Endothelial cell (in vitro differentiated cells): ENCODE measurements at regions not wholly inside any gene's neighbourhood (a gene's known extent, or its start where the extent isn't known, plus 50 kb on each side); places are given as distances from the start of the nearest gene placed in this dataset.
A peak's percentile ranks its signal among the peaks of the same experiment; 100 is the strongest.
"Not testable (repeated sequence)": the region's sequence is repeated elsewhere in the genome, so short reads cannot be mapped to it uniquely, and the experiment has no call there.

Source experiments
- DNase-seq: peaks from one replicate; pipeline ENCODE4 v3.0.0; 2021; ENCODE audit warnings: low spot score
- H3K27ac Mint-ChIP-seq: one replicate; pipeline ENCODE4 v1.8.0; 2021; ENCODE audit warnings: mixed read lengths, inconsistent platforms; ENCODE audit not compliant: unreplicated experiment
- H3K27me3 Mint-ChIP-seq: one replicate; pipeline ENCODE4 v1.8.0; 2021; ENCODE audit warnings: mild to moderate bottlenecking, moderate library complexity, mixed read lengths, inconsistent platforms; ENCODE audit not compliant: unreplicated experiment
- H3K36me3 Mint-ChIP-seq: one replicate; pipeline ENCODE4 v1.8.0; 2021; ENCODE audit warnings: mild to moderate bottlenecking, low read depth, mixed read lengths, inconsistent platforms; ENCODE audit not compliant: unreplicated experiment
- H3K4me1 Mint-ChIP-seq: one replicate; pipeline ENCODE4 v1.8.0; 2021; ENCODE audit warnings: mild to moderate bottlenecking, mixed read lengths, inconsistent platforms; ENCODE audit not compliant: unreplicated experiment
- H3K4me3 Mint-ChIP-seq: one replicate; pipeline ENCODE4 v1.8.0; 2021; ENCODE audit warnings: mild to moderate bottlenecking, mixed read lengths, inconsistent platforms; ENCODE audit not compliant: unreplicated experiment
- H3K9me3 Mint-ChIP-seq: one replicate; pipeline ENCODE4 v1.8.0; 2021; ENCODE audit warnings: mixed read lengths, inconsistent platforms; ENCODE audit not compliant: unreplicated experiment
- TF ChIP-seq, protein P1 (sequence below): fragments of 200-600 bp; sonication (generic); IDR thresholded peaks from one replicate; pipeline ENCODE4 v1.5.0; 2021; ENCODE audit warnings: antibody characterized with exemption; ENCODE audit not compliant: unreplicated experiment

GRCh38 chr13:44797685-44798084 is 191.6 kb downstream of the NUFIP1 start:
- Mint-ChIP-seq H3K9me3 (no peaks in the 10 kb centered on the region), H3K27me3 (no peaks in the 10 kb centered on the region), H3K4me1 (peaks cover 11% of the 10 kb centered on the region), H3K4me3 (no peak overlapping the region), H3K27ac (peak overlapping the region; percentile 61), H3K36me3 (no peaks in the 10 kb centered on the region)
- TF ChIP-seq, protein P1, sequence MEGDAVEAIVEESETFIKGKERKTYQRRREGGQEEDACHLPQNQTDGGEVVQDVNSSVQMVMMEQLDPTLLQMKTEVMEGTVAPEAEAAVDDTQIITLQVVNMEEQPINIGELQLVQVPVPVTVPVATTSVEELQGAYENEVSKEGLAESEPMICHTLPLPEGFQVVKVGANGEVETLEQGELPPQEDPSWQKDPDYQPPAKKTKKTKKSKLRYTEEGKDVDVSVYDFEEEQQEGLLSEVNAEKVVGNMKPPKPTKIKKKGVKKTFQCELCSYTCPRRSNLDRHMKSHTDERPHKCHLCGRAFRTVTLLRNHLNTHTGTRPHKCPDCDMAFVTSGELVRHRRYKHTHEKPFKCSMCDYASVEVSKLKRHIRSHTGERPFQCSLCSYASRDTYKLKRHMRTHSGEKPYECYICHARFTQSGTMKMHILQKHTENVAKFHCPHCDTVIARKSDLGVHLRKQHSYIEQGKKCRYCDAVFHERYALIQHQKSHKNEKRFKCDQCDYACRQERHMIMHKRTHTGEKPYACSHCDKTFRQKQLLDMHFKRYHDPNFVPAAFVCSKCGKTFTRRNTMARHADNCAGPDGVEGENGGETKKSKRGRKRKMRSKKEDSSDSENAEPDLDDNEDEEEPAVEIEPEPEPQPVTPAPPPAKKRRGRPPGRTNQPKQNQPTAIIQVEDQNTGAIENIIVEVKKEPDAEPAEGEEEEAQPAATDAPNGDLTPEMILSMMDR: no peak
- DNase-seq: no peak

DNA sequence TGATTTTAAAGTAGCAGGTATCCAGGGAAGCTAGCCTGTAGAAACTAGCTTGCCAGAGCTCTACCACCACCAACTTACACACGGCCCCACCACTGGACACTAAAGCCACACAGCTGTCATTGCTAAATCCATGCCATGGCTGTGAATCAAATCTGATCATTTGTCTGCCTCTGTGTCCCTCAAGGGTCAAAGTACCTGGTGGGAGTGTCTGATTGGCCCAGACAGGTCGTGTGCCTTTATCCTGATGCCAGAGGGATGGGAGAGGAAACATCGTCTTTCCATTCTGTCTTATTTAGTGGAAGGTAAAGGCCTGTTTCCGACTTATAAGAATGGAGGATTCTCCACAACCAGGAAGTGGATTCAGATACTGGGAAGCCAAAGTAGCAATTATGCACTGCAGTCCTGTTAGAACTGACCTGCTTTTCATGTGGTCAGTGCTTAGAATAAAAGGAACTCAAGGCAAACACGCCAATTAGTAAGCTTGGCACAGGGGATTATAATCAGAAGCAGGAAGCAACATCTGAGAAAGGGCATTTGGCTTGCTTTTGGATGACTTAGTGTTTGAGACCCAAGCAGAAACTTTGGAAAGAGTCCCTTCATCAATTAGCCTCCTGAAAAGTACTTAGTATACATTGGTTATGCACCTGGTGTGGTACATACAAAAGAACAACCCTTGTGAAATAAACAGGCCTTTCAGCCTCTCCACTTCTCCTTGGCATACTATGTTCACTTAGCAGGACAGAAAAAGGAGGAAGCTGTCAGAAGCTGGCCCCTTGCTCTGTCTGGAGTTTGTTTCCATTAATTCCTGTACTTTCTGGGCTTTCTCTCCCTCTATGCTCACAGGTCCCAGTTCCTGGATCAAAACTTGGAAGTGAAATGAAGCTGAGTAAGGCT is 192.4 kb downstream of the NUFIP1 start:
- no peaks in the 10 kb centered on the region for H3K27me3 Mint-ChIP-seq
- no peaks in the 10 kb centered on the region for H3K36me3 Mint-ChIP-seq
- no peak for DNase-seq
- H3K4me1 Mint-ChIP-seq: peaks cover 11% of the 10 kb centered on the region
- TF ChIP-seq, protein P1: no peak
- H3K9me3 Mint-ChIP-seq: no peaks in the 10 kb centered on the region
- H3K27ac Mint-ChIP-seq: peak overlapping the region; percentile 61
- H3K4me3 Mint-ChIP-seq: no peak overlapping the region

DNA sequence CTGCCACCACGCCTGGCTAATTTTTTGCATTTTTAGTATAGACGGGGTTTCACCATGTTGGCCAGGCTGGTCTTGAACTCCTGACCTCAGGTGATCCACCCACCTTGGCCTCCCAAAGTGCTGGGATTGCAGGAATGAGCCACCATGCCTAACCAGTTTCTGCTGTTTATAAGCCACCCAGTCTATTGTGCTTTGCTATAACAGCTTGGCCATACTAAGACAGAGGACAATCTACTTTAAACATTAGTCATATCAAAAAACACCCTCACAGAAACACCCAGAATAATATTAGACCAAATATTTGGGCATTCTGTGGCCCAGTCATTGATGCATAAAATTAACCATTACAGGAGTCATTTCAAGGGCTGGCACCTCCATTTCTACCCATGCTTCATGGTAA is 193.2 kb downstream of the NUFIP1 start:
- not testable (repeated sequence) for H3K27ac Mint-ChIP-seq, H3K9me3 Mint-ChIP-seq, DNase-seq, H3K36me3 Mint-ChIP-seq, H3K27me3 Mint-ChIP-seq, H3K4me3 Mint-ChIP-seq
- H3K4me1 Mint-ChIP-seq: peaks cover 11% of the 10 kb centered on the region

DNA sequence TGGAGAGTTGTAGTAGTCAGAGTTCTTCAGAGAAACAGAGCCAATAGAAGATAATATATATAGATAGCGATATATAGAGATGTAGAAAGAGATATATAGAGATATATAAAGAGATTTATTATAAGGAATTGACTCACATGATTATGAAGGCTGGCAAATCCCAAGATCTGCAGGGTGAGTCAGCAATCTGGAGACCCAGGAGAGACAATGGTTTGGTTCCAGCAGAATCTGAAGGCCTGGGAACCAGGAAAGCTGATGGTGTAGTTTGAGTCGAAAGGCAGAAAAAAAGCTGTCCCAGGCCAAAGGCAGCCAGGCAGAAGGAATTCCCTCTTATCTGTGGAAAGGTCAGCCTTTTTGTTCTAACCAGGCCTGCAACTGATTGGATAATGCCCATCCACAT is 194.1 kb downstream of the NUFIP1 start:
- Mint-ChIP-seq H3K27ac (no peak overlapping the region), H3K27me3 (no peaks in the 10 kb centered on the region), H3K9me3 (no peaks in the 10 kb centered on the region), H3K4me1 (peaks cover 11% of the 10 kb centered on the region), H3K4me3 (no peak overlapping the region), H3K36me3 (no peaks in the 10 kb centered on the region)
- TF ChIP-seq, protein P1: no peak
- no peak for DNase-seq

DNA sequence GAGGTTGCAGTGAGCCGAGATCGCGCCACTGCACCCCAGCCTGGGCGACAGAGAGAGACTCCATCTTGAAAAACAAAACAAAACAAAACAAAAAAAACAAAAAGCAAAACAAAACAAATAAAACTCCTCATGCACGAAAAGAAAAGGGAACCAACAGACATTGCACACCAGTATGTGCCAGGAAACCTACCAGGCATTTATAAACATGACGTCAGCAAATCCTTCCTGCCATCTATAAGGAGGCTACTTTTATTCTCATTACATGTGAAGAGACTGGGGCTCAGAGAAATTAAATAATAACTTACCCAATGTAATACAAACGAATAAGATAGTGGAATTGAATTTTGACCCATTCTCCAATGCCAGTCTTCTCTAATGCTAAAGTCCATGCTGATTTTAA is 197.2 kb downstream of the NUFIP1 start:
- Mint-ChIP-seq H3K27me3 (no peaks in the 10 kb centered on the region), H3K4me3 (no peak overlapping the region), H3K9me3 (peaks cover 4% of the 10 kb centered on the region), H3K4me1 (peaks cover 2% of the 10 kb centered on the region), H3K36me3 (peaks cover 4% of the 10 kb centered on the region), H3K27ac (no peak overlapping the region)
- no peak for DNase-seq
- TF ChIP-seq, protein P1: no peak
